Calu3 (cell line): ENCODE measurements at regions not wholly inside any gene's neighbourhood (a gene's known extent, or its start where the extent isn't known, plus 50 kb on each side); places are given as distances from the start of the nearest gene placed in this dataset.
"Not testable (repeated sequence)": the region's sequence is repeated elsewhere in the genome, so short reads cannot be mapped to it uniquely, and the experiment has no call there.

Experiments used
- BruUV-seq: library from RNA; stranded (reverse); fragments of 400-500 nt; replicated peaks from 2 replicates; lab custom pipeline; 2021; lab: Mats Ljungman, UMichigan
- CTCF ChIA-PET: fragments of 300-600 bp; sonication (Branson Sonifier 250); formaldehyde crosslinking; loops from one replicate; lab custom pipeline; 2022; ENCODE audit warnings: antibody characterized with exemption; lab: Charles Lee
- DNase-seq: peaks from one replicate; pipeline ENCODE4 v3.0.0; 2022
- H3K27ac Mint-ChIP-seq: one replicate; pipeline ENCODE4 v1.8.0; 2022; ENCODE audit warnings: mixed read lengths; ENCODE audit not compliant: unreplicated experiment
- H3K27me3 Mint-ChIP-seq: one replicate; pipeline ENCODE4 v1.8.0; 2022; ENCODE audit warnings: mixed read lengths; ENCODE audit not compliant: unreplicated experiment
- H3K36me3 Mint-ChIP-seq: one replicate; pipeline ENCODE4 v1.8.0; 2022; ENCODE audit warnings: mild to moderate bottlenecking, moderate library complexity, mixed read lengths; ENCODE audit not compliant: insufficient read depth, unreplicated experiment
- H3K4me1 Mint-ChIP-seq: one replicate; pipeline ENCODE4 v1.8.0; 2022; ENCODE audit warnings: mild to moderate bottlenecking, low read depth, mixed read lengths; ENCODE audit not compliant: unreplicated experiment
- H3K4me3 Mint-ChIP-seq: one replicate; pipeline ENCODE4 v1.8.0; 2022; ENCODE audit warnings: mild to moderate bottlenecking, low read depth, moderate library complexity, mixed read lengths; ENCODE audit not compliant: unreplicated experiment
- H3K9me3 Mint-ChIP-seq: one replicate; pipeline ENCODE4 v1.8.0; 2022; ENCODE audit warnings: low read depth, mixed read lengths; ENCODE audit not compliant: unreplicated experiment
- intact Hi-C: fragments of 100-400 bp; cut with micrococcal nuclease; formaldehyde crosslinking; loops from one replicate; pipeline ENCODE4 v1.10.0; 2022; ENCODE audit not compliant: unreplicated experiment
- TF ChIP-seq, protein P1 (sequence below): fragments of 200-600 bp; IDR thresholded peaks from one replicate; pipeline ENCODE4 v1.8.0; 2022; ENCODE audit warnings: antibody characterized with exemption; ENCODE audit not compliant: unreplicated experiment

DNA sequence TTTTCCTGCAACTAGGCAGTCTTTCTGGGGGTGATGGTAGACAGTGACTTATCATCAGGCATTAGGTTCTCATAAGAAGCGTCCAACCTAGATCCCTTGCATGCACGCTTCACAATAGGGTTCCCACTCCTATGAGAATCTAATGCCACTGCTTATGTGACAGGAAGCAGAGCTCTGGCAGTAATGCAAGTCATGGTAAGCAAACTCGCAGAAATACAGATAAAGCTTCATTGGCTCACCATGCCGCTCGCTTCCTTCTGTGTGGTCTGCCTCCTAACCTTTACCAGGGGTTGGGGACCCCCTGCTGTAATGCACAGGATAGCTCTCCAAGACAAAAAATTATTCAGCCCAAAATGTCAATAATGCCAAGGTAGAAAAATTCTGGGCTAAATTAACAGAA lies 864.2 kb downstream of the TRHDE start:
- H3K4me1 Mint-ChIP-seq, result no peaks in the 10 kb centered on the region
- no peak overlapping the region for H3K4me3 Mint-ChIP-seq
- no peak for DNase-seq
- H3K36me3 Mint-ChIP-seq, result no peaks in the 10 kb centered on the region
- TF ChIP-seq, protein P1, sequence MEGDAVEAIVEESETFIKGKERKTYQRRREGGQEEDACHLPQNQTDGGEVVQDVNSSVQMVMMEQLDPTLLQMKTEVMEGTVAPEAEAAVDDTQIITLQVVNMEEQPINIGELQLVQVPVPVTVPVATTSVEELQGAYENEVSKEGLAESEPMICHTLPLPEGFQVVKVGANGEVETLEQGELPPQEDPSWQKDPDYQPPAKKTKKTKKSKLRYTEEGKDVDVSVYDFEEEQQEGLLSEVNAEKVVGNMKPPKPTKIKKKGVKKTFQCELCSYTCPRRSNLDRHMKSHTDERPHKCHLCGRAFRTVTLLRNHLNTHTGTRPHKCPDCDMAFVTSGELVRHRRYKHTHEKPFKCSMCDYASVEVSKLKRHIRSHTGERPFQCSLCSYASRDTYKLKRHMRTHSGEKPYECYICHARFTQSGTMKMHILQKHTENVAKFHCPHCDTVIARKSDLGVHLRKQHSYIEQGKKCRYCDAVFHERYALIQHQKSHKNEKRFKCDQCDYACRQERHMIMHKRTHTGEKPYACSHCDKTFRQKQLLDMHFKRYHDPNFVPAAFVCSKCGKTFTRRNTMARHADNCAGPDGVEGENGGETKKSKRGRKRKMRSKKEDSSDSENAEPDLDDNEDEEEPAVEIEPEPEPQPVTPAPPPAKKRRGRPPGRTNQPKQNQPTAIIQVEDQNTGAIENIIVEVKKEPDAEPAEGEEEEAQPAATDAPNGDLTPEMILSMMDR, result no peak
- CTCF ChIA-PET, result no interaction called here
- intact Hi-C loops, result no loop called here
- H3K27ac Mint-ChIP-seq, result no peak overlapping the region
- BruUV-seq, result no TSS peak
- H3K9me3 Mint-ChIP-seq, result peaks cover 2% of the 10 kb centered on the region
- H3K27me3 Mint-ChIP-seq, result no peaks in the 10 kb centered on the region

DNA sequence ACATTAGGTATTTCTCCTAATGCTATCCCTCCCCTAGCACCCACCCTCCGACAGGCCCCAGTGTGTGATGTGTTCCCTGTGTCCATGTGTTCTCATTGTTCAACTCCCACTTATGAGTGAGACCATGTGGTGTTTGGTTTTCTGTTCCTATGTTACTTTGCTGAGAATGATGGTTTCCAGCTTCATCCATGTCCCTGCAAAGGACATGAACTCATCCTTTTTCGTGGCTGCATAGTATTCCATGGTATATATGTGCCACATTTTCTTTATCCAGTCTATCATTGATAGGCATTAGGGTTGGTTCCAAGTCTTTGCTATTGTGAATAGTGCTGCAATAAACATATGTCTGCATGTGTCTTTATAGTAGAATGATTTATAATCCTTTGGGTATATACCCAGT lies 867.5 kb downstream of the TRHDE start:
- H3K36me3 Mint-ChIP-seq, CTCF ChIA-PET, DNase-seq, H3K27me3 Mint-ChIP-seq, H3K4me1 Mint-ChIP-seq, intact Hi-C loops, H3K4me3 Mint-ChIP-seq, H3K9me3 Mint-ChIP-seq, BruUV-seq, H3K27ac Mint-ChIP-seq: not testable (repeated sequence)

DNA sequence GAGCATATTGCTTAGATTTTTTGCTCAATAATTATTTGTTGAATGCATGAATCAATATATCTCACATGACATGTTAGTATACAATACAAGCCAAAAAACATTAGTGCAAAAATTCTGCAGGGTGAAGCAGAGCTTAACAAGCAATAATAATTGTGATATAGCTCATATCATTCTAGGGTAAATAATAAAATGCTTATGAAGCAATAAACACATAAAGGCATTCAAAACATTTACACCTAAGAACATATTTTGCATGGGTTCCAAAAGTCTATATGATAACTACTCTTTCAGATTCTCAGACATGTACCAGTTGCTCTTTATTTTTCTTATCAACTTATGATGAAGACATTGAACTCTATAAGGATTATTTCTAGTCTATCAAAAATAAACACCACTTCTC lies 886.2 kb downstream of the TRHDE start:
- BruUV-seq, result no TSS peak
- H3K9me3 Mint-ChIP-seq, result no peaks in the 10 kb centered on the region
- H3K4me3 Mint-ChIP-seq, result no peak overlapping the region
- H3K27ac Mint-ChIP-seq, result no peak overlapping the region
- H3K27me3 Mint-ChIP-seq, result no peaks in the 10 kb centered on the region
- intact Hi-C loops, result no loop called here
- no peaks in the 10 kb centered on the region for H3K4me1 Mint-ChIP-seq
- TF ChIP-seq, protein P1, result no peak
- CTCF ChIA-PET, result no interaction called here
- no peak for DNase-seq
- no peaks in the 10 kb centered on the region for H3K36me3 Mint-ChIP-seq

DNA sequence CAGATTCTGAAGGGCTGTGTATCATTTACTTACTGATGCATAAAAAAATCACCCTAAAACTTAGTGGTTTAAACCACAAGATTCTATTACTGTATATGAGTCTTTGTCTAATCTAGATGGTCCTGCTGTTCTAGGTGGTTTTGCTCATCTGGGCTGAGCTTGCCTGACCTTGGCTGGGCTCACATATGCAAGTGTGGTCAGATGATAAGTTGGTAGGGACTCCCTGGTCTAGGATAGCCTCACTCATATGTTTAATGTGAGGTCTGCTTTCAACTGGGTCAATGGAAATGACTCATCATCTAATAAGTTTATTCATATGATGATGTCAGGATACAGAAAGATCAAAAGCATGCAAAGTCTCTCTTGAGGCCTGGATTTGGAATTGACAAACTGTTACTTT lies 887.8 kb downstream of the TRHDE start:
- no peak for DNase-seq
- Mint-ChIP-seq H3K36me3 (no peaks in the 10 kb centered on the region), H3K27ac (no peak overlapping the region), H3K27me3 (no peaks in the 10 kb centered on the region), H3K9me3 (no peaks in the 10 kb centered on the region), H3K4me3 (no peak overlapping the region), H3K4me1 (no peaks in the 10 kb centered on the region)
- no TSS peak for BruUV-seq
- TF ChIP-seq, protein P1, result no peak
- CTCF ChIA-PET, result no interaction called here
- intact Hi-C loops, result no loop called here

DNA sequence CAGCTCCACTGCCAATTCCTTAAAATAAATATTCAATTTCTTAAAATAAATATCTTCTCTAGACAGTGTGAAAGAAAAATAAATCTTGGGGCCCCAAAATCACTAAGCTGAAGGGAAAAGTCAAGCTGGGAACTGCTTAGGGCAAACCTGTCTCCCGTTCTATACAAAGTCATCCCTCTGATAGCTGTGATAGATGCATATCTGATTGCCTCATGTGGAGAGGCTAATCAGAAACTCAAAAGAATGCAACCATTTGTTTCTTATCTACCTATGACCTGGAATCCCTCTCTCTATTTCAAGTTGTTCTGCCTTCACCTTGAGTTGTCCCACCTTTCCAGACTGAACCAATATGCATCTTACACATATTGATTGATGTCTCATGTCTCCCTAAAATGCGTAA lies 889.8 kb downstream of the TRHDE start:
- H3K36me3 Mint-ChIP-seq, result no peaks in the 10 kb centered on the region

More for the DNA sequence above, 889.8 kb downstream of the TRHDE start:
- Mint-ChIP-seq H3K9me3 (no peaks in the 10 kb centered on the region), H3K27me3 (no peaks in the 10 kb centered on the region), H3K4me3 (no peak overlapping the region), H3K4me1 (no peaks in the 10 kb centered on the region), H3K27ac (no peak overlapping the region)
- no TSS peak for BruUV-seq
- CTCF ChIA-PET, result no interaction called here
- DNase-seq, result no peak
- TF ChIP-seq, protein P1, result no peak
- intact Hi-C loops, result no loop called here
